ENCODE measurements at regions not wholly inside any gene's neighbourhood (a gene's known extent, or its start where the extent isn't known, plus 50 kb on each side); places are given as distances from the start of the nearest gene placed in this dataset.
A peak's percentile ranks its signal among the peaks of the same experiment; 100 is the strongest.

- DNase-seq = no peak
Measured at GRCh38 chr15:66615846-66616245, 50.0 kb upstream of the LCTL start.

GRCh38 chr15:66617137-66618090 lies 51.6 kb upstream of the LCTL start:
- peak in 52 of 58 donors; percentile 12 to 86 (median 62) for DNase-seq

GRCh38 chr15:66619152-66619903 lies 53.5 kb upstream of the LCTL start:
- DNase-seq = peak in 40 of 58 donors; percentile 4 to 73 (median 22)

GRCh38 chr15:66620341-66620740 lies 54.5 kb upstream of the LCTL start:
- DNase-seq = no peak

GRCh38 chr15:66620744-66621344 lies 55.0 kb upstream of the LCTL start:
- no peak for DNase-seq

- DNase-seq = no peak
Measured at GRCh38 chr15:66621491-66622467, 56.0 kb upstream of the LCTL start.

- DNase-seq = no peak
Measured at GRCh38 chr15:66622591-66623022, 56.8 kb upstream of the LCTL start.

GRCh38 chr15:66623801-66624453 lies 58.1 kb upstream of the LCTL start:
- no peak for DNase-seq

GRCh38 chr15:66625531-66625930 lies 59.7 kb upstream of the LCTL start:
- no peak for DNase-seq

- no peak for DNase-seq
Measured at GRCh38 chr15:66625974-66626373, 60.2 kb upstream of the LCTL start.

GRCh38 chr15:66628976-66629723 lies 63.4 kb upstream of the LCTL start:
- DNase-seq = no peak

- DNase-seq = no peak
Measured at GRCh38 chr15:66629817-66630576, 64.2 kb upstream of the LCTL start.

GRCh38 chr15:66630801-66631351 lies 65.1 kb upstream of the LCTL start:
- DNase-seq = no peak

GRCh38 chr15:66631616-66632263 lies 65.9 kb upstream of the LCTL start:
- no peak for DNase-seq

GRCh38 chr15:66633041-66633937 lies 67.5 kb upstream of the LCTL start:
- no peak for DNase-seq

- no peak for DNase-seq
Measured at GRCh38 chr15:66633938-66634250, 68.1 kb upstream of the LCTL start.

- no peak for DNase-seq
Measured at GRCh38 chr15:66634540-66634939, 67.5 kb upstream of the SMAD6 start.

Measured in anterior cingulate cortex (tissue), 58 donors.